KBM-7 (cell line): ENCODE measurements at regions not wholly inside any gene's neighbourhood (a gene's known extent, or its start where the extent isn't known, plus 50 kb on each side); places are given as distances from the start of the nearest gene placed in this dataset.

Experiments used
- DNase-seq: peaks from one replicate; pipeline ENCODE4 v3.0.0-alpha.2; 2015
- in situ Hi-C: fragments of 300-500 bp; cut with MboI; formaldehyde crosslinking; loops from 2 replicates; pipeline ENCODE4 v1.14.3; 2020; ENCODE audit warnings: low sequenced_read_pairs, low pct_unique_long_range_greater_than_20kb, mixed read lengths

GRCh38 chr5:124650147-124650561 is 96.3 kb downstream of the ZNF608 start:
- in situ Hi-C loops = no loop called here
- DNase-seq = no peak

GRCh38 chr5:124649491-124650146 is 96.8 kb downstream of the ZNF608 start:
- peak; percentile 97 for DNase-seq
- in situ Hi-C loops = no loop called here

DNA sequence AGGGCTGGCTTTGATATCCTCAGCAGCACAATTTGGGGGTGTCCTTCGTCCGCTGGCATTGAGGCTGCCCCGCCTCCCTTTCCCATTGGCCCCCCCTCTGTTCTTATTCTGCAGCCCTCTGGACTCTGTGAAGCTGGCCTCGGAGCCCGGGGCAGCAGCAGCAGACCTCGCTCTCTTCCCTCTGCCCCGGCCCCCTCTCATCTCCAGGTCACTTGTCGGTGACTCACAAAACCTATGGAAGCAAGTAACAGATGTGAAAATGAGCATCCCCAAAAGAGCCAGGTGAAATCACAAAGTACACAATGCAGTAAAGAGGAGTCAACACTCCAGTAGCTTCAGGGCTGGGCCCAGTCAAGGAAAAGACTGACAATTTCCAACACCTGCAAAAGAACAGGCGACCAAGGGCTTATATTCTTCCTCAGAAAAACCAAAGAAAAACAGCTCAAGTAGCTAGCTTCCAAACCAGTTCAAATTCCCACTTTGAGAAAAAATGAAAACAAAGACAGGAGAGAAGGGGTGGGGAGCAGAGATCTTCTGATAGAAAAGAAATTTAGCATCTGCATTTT is 97.5 kb downstream of the ZNF608 start:
- in situ Hi-C loops = no loop called here
- DNase-seq = no peak

DNA sequence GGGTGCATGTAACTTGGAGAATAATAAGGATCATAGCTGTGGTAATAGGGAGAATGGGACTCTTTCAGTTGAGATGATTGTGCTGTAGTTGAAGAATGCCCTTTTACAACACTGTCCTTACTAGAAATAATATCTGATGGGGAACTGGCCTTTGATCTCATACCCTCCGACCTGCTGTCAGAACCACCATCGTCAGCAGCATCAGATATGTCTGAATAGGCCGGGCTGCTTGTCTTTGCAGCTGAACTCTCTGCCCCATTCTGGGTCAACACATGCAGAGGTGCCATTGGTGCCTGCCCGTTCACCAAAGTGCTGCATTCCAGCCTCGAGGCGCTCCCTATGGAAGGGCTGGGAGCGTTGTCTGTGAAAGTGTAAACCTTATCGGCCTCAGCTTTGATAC is 99.1 kb downstream of the ZNF608 start:
- no peak for DNase-seq
- in situ Hi-C loops = no loop called here

DNA sequence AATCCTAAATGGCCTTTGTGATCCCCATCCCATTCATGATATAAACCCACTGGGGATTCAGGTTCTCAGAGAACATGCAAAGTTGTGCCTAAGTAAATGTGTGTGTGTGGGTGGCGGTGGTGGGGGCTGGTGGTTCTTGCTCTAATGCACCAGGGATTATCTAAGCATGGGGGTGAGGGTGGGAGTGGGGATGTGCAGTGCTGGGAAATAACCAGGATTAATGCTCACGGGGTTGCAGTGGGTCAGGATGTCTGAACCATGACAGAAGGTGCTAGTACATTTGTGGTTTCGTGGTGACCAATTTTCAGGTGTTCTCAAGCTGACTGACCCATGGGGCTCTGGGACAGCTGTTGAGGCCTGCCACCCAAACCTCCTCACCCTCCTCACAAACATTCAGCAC is 101.0 kb downstream of the ZNF608 start:
- in situ Hi-C loops = no loop called here
- DNase-seq = no peak

- in situ Hi-C loops = no loop called here
- DNase-seq = no peak
Observed at GRCh38 chr5:124644582-124644981, 101.9 kb downstream of the ZNF608 start.

DNA sequence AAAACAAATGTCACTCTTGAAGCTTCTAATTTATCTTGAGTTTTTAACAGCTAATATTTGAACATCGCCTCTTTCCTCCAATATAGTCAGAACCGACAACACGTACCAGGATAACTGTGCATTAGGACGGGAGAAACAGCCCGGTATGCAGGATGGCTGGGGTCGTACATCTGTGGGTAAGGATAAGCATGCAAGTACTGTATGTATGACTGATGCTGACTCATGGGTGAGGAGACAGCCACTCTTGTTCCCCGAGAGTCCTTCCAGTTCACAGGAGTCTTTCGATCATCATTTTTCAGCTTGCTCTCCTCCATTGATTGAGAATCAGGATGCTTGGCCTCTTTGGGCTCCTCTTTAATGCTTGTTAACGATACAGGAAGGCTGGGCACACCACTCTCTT is 102.3 kb downstream of the ZNF608 start:
- in situ Hi-C loops = no loop called here
- DNase-seq = no peak

DNA sequence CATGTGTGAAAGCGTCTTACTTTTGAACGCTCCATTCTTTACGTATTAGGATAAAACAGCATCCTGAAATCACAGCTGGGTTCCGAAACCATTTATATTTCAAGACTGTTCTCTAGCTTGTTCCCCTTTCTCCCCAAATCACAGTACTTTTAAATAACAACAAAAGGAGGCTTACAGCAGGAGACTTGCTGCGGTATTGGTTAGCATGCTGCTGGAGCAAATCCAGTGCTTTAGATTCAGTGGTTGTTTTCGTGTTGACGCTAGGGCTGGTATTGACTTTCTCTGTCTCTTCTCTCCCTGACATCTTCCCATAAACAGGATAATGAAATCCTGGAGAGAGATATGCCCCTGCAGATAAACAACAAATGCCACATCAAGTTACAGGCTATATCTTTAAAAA is 103.1 kb downstream of the ZNF608 start:
- in situ Hi-C loops = no loop called here
- no peak for DNase-seq

GRCh38 chr5:124642151-124642550 is 104.3 kb downstream of the ZNF608 start:
- in situ Hi-C loops = no loop called here
- DNase-seq = no peak

- no peak for DNase-seq
- in situ Hi-C loops = no loop called here
Observed at GRCh38 chr5:124641154-124641792, 105.2 kb downstream of the ZNF608 start.

DNA sequence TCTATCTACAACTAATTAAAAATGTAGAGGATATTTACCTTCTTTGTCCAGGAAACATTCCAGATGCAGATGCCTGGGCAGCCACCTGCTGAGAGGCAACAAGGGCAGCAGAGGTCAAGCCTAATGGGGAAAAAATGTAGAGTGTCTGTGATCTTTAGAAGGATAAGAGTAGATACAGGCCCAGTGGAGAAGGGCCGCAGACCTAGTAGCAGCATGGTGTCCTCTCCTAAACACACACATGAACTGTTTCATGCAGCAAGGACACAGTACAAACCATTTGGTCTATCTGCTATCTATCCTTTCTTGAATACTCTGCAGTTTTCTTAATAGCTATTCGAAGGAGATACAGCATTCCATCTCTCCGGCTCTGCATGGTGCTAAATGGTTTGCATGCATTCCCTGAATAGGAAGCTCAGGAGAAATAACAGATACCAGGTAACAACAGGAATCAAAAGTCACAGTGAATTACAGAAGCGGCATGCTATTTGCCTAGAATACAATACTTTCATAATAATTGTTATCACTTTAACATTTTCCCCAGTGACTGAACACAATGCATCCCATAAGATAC is 107.3 kb downstream of the ZNF608 start:
- in situ Hi-C loops = no loop called here
- DNase-seq = no peak

DNA sequence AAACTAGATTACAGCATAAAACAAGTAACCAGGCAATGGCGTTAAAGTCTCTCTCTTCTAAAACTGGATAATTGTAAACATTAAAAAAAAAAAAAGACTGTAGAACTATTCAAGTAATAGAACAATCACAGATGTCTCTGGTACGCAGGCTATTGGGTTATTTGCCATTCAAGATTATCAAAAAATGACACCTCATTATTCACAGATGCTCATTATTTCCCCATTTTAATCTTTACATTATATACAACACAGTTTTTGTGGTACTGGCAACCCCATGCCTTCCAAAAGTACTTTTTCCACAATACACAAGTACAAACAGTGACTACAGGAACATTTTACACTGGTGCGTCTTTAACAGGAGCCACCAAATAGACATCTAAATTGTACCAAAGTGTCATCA is 109.4 kb downstream of the ZNF608 start:
- in situ Hi-C loops = no loop called here
- no peak for DNase-seq

DNA sequence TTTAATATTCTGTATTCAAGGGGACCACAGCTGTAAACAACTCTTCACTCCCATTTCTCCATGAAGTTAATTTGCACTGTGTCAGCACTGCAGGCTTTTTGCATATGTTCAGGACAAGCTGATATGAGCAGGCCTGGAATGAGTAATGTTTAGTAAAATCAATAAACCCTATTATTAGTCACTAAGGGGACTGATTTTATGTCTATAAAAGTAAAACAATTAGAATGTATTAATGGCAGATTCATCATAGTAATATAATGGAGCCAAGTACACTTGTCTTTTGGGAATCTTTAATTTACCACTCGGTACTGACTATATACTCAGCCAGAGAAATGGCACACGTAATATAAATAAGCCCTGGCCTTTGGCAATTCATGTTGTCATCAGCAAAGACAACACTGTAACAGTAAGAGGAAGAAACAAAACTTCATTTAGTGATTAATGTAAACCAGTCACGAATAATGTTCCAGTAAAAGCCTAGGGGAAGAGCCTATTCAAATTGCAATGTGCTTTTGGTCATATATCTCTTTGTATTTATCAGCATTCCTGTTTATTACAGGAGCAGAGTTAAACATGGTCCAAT is 111.6 kb downstream of the ZNF608 start:
- in situ Hi-C loops = no loop called here
- DNase-seq = no peak

DNA sequence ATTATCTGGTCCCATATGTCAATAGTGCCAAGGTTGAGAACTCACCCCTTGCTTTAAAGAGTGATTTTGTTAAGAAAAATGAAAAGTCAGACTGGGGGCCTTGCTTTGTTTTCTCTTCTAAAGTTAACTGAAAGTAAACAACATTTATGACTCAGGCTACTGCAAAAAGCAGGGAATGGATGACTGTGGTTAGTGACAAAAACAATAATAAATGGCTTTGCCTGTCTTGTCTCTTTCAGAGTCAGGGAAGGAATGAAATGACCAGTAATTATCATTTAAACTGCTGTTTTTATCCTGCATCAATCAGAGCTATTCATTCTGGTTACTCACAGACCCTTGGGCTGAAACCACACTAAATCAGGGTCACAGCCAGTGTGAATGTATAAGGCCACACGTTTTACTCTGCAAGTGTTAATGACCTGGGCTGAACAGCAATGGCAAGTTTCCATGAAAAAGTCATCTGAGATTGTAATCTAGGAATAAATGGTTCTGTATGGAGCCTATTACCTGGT is 112.2 kb downstream of the ZNF608 start:
- no peak for DNase-seq
- in situ Hi-C loops = no loop called here

GRCh38 chr5:124633209-124633608 is 113.2 kb downstream of the ZNF608 start:
- DNase-seq = no peak
- in situ Hi-C loops = no loop called here

DNA sequence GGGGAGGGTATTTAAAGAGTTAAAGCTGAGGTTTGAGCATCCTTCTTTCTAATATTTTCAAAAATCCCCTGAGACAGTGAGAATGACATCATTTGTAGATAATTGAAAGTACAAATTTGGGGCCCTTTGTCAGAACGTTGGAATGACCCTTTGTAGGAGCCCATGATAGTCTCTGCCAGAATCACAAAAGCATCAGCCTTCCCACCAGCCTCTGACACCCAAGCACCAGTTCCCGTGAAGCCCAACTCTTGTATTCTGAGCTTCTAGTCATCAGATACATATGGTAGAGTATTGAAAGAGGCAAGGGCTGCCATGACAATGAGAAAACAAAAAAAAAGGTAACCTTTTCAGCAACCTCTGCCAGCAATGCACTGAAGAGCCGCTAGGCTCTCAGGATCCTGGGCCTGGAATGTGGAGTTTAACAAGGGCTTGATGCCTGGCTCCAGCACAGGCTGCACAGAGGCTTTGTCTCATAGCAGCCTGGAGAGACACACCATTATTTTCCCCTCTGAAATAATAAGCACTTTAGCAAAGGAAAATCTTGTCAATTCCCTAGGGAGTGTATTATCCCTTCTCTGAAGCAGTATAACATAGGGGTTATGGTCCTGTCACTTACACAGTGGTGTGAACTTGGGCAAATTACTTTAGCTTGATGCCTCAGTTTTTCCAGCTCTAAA is 114.4 kb downstream of the ZNF608 start:
- no peak for DNase-seq
- in situ Hi-C loops = no loop called here

DNA sequence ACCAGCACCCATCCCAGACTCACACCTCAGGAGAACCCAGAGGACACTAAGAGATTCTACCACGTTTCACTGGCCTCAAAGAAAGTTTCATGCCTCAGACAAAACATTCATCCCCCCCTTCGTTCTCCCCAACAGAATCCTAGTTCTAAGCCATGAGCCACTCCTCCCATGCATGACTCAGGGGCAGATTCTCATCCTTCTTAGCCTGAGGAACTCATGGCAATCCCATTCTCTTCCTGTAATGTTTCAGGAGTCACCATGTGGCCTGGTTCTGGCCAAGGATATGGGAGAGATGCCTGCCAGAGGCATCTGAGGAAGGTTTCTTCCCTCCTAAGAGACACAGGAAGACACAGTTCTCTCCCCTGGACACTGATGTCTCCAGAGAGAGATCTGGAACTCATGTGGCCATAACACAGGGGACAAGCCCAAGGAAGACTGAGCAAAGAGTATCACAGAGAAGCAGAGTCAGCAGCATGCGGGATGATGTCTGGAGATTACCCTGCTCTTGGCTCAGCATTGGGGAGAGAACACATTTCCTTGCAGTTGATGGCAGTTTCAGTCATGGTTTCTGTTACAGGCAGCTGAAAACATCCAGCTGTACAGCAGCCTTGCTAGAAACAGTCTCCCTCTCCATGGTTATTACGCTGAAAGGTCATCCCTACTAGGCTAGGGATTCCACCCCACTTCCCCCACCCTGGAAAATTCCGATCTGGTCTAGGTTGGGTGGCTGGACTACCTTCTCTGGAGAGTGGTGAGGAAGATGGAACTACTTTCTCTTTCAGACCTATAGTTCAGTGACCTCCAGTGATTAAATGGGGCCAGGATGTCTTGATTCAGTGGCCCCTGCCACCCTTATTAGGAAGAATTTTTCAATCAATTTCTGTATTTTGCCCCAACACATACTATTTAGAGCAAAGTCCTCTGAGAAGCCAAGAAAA is 115.4 kb downstream of the ZNF608 start:
- in situ Hi-C loops = no loop called here
- DNase-seq = no peak
